ENCODE measurements at regions not wholly inside any gene's neighbourhood (a gene's known extent, or its start where the extent isn't known, plus 50 kb on each side); places are given as distances from the start of the nearest gene placed in this dataset.
"Not testable (repeated sequence)": the region's sequence is repeated elsewhere in the genome, so short reads cannot be mapped to it uniquely, and the experiment has no call there.

GRCh38 chr15:95636107-95636506, 694.4 kb upstream of the NR2F2 start:
- DNase-seq: no peak

- DNase-seq: not testable (repeated sequence)
Measured at GRCh38 chr15:95637234-95637633, 693.3 kb upstream of the NR2F2 start.

- DNase-seq: no peak
Measured at GRCh38 chr15:95639208-95639607, 691.3 kb upstream of the NR2F2 start.

- no peak for DNase-seq
Measured at GRCh38 chr15:95644100-95644875, 686.2 kb upstream of the NR2F2 start.

GRCh38 chr15:95645791-95646338, 684.6 kb upstream of the NR2F2 start:
- no peak for DNase-seq

- no peak for DNase-seq
Measured at GRCh38 chr15:95646484-95647273, 683.8 kb upstream of the NR2F2 start.

GRCh38 chr15:95647531-95648277, 682.8 kb upstream of the NR2F2 start:
- no peak for DNase-seq

- no peak for DNase-seq
Measured at GRCh38 chr15:95653361-95653805, 677.1 kb upstream of the NR2F2 start.

GRCh38 chr15:95655089-95655607, 675.4 kb upstream of the NR2F2 start:
- no peak for DNase-seq

- no peak for DNase-seq
Measured at GRCh38 chr15:95656595-95656994, 673.9 kb upstream of the NR2F2 start.

- DNase-seq: no peak
Measured at GRCh38 chr15:95658799-95659198, 671.7 kb upstream of the NR2F2 start.

- no peak for DNase-seq
Measured at GRCh38 chr15:95659656-95660055, 670.8 kb upstream of the NR2F2 start.

GRCh38 chr15:95662638-95663037, 667.9 kb upstream of the NR2F2 start:
- no peak for DNase-seq

GRCh38 chr15:95663156-95664100, 667.1 kb upstream of the NR2F2 start:
- no peak for DNase-seq

- DNase-seq: no peak
Measured at GRCh38 chr15:95664450-95664849, 666.0 kb upstream of the NR2F2 start.

GRCh38 chr15:95669146-95669922, 661.2 kb upstream of the NR2F2 start:
- DNase-seq: no peak

GRCh38 chr15:95674031-95674430, 656.5 kb upstream of the NR2F2 start:
- no peak for DNase-seq

- no peak for DNase-seq
Measured at GRCh38 chr15:95676500-95676899, 654.0 kb upstream of the NR2F2 start.

GRCh38 chr15:95679847-95680582, 650.5 kb upstream of the NR2F2 start:
- no peak for DNase-seq

- DNase-seq: no peak
Measured at GRCh38 chr15:95680728-95681127, 649.8 kb upstream of the NR2F2 start.

All from activated CD4-positive, alpha-beta T cell treated with anti-CD3 and anti-CD28 coated beads, Interleukin-2, amount 50 U/mL, for 16 hours (primary cell).